ENCODE measurements at regions not wholly inside any gene's neighbourhood (a gene's known extent, or its start where the extent isn't known, plus 50 kb on each side); places are given as distances from the start of the nearest gene placed in this dataset.

- SMC1A ChIA-PET (ENCODE audit: uncharacterized antibody, unreplicated experiment), result interaction anchor here (1.3 kb wide), 1 partner anchor 11 kb away, joined by 3 read pairs; no protein-coding TSS in a partner anchor
- no peak overlapping the region for H3K4me2 ChIP-seq (ENCODE audit: control insufficient read depth, insufficient read depth)
- H3K36me3 ChIP-seq (ENCODE audit: control insufficient read depth in 2 of 2, insufficient read depth in 2 of 2, low read length in 1 of 2), result no peaks in the 10 kb centered on the region
- no peak for ATAC-seq
- intact Hi-C loops (cut with micrococcal nuclease; ENCODE audit: unreplicated experiment), result no loop called here
- no peak overlapping the region for H3K4me3 ChIP-seq
- H3K79me2 ChIP-seq (ENCODE audit: control insufficient read depth, insufficient read depth, low read length), result no peaks in the 10 kb centered on the region
- no peak for FAIRE-seq
- no TSS peak for BruUV-seq (replicated peaks)
- in situ Hi-C loops (cut with MboI), result no loop called here
- CTCF ChIA-PET, result no interaction called here
- DNase-seq (ENCODE audit: low read depth, low spot score), result no peak
- RAD21 ChIA-PET (ENCODE audit: unreplicated experiment), result no interaction called here
- H3K9me3 ChIP-seq (replicated peaks; ENCODE audit: control insufficient read depth, insufficient read depth, low read length), result no peaks in the 10 kb centered on the region
- H3K4me1 ChIP-seq (ENCODE audit: control insufficient read depth, insufficient read depth, low read length), result no peaks in the 10 kb centered on the region
- POLR2A ChIA-PET, result no interaction called here
- WGBS (ENCODE audit: insufficient coverage, insufficient replicate concordance, low lambda C conversion rate, missing lambda C conversion rate), result 20% methylated on average over 2 of the region's 2 CpGs
- H2AFZ ChIP-seq (ENCODE audit: control insufficient read depth, low read depth, low read length), result no peak overlapping the region
- H3K27me3 ChIP-seq (replicated peaks in 1 of 2; ENCODE audit: control insufficient read depth in 2 of 2, insufficient read depth in 2 of 2, low read length in 1 of 2), result no peaks in the 10 kb centered on the region
- no peak overlapping the region for H3K27ac ChIP-seq (ENCODE audit: control insufficient read depth, insufficient read depth)
- no peak overlapping the region for H3K9ac ChIP-seq (ENCODE audit: control insufficient read depth, insufficient read depth, low read length)
- no peaks in the 10 kb centered on the region for H4K20me1 ChIP-seq (ENCODE audit: control insufficient read depth, insufficient read depth)
- no peak for TF ChIP-seq USF2 (IDR thresholded peaks at IDR 0.05; ENCODE audit: borderline replicate concordance, low read depth, low read length)
- no peak for TF ChIP-seq STAT1 (conservative IDR thresholded peaks at IDR 0.05)
- TF ChIP-seq RELB (IDR thresholded peaks at IDR 0.05; ENCODE audit: low read depth), result no peak
- TF ChIP-seq BCL11A (IDR thresholded peaks at IDR 0.05; ENCODE audit: low read depth, low read length), result no peak
- TF ChIP-seq GATAD2B (conservative IDR thresholded peaks at IDR 0.05; ENCODE audit: low read depth), result no peak
- no peak for TF ChIP-seq PBX3 (IDR thresholded peaks at IDR 0.05; ENCODE audit: insufficient replicate concordance, low read depth, low read length)
- TF ChIP-seq EGR1 (IDR thresholded peaks at IDR 0.05; ENCODE audit: borderline replicate concordance in 1 of 2, low read depth in 2 of 2, low read length in 2 of 2), result no peak
- no peak for TF ChIP-seq EP300 (IDR thresholded peaks at IDR 0.05; ENCODE audit: borderline replicate concordance in 1 of 2, control insufficient read depth in 1 of 2, low read depth in 2 of 2, low read length in 2 of 2)
- no peak for TF ChIP-seq RELA (IDR thresholded peaks at IDR 0.05; ENCODE audit: borderline replicate concordance, partially characterized antibody)
- no peak for TF ChIP-seq MTA3 (IDR thresholded peaks at IDR 0.05; ENCODE audit: borderline replicate concordance, low read length)
- no peak for TF ChIP-seq NFYA (IDR thresholded peaks at IDR 0.05; ENCODE audit: borderline replicate concordance, low read depth, low read length)
- TF ChIP-seq SMAD1 (IDR thresholded peaks at IDR 0.05; ENCODE audit: low read depth, partially characterized antibody), result no peak
- no peak for TF ChIP-seq SREBF2 (IDR thresholded peaks at IDR 0.05; ENCODE audit: low read length)
- no peak for TF ChIP-seq MAX (IDR thresholded peaks at IDR 0.05; ENCODE audit: low read depth, low read length)
- TF ChIP-seq SP1 (IDR thresholded peaks at IDR 0.05; ENCODE audit: low read depth, low read length), result no peak
- TF ChIP-seq TCF3 (IDR thresholded peaks at IDR 0.05; ENCODE audit: borderline replicate concordance, insufficient read depth, low read depth, low read length), result no peak
- no peak for TF ChIP-seq DPF2 (IDR thresholded peaks at IDR 0.05)
- TF ChIP-seq PKNOX1 (IDR thresholded peaks at IDR 0.05), result no peak
Measured at GRCh38 chr12:18942669-18943068, 186.9 kb upstream of the PLEKHA5 start.

Data from GM12878 (cell line).